ENCODE measurements at regions not wholly inside any gene's neighbourhood (a gene's known extent, or its start where the extent isn't known, plus 50 kb on each side); places are given as distances from the start of the nearest gene placed in this dataset.

- Mint-ChIP-seq H3K36me3 (ENCODE audit: insufficient read depth) (no peaks in the 10 kb centered on the region), H3K4me3 (ENCODE audit: low read depth) (no peak overlapping the region), H3K9me3 (ENCODE audit: low read depth) (peaks cover 65% of the 10 kb centered on the region), H3K4me1 (ENCODE audit: low read depth) (no peaks in the 10 kb centered on the region), H3K27me3 (no peaks in the 10 kb centered on the region), H3K27ac (no peak overlapping the region)
- no peak for DNase-seq (ENCODE audit: low spot score, unreplicated experiment)
- no peak for TF ChIP-seq CTCF (IDR thresholded peaks at IDR 0.05; ENCODE audit: unreplicated experiment)
Measured at GRCh38 chr14:106276326-106277267, 750.2 kb downstream of the TMEM121 start.

GRCh38 chr14:106277503-106277902 is 751.1 kb downstream of the TMEM121 start:
- H3K4me3 Mint-ChIP-seq (ENCODE audit: low read depth) = no peak overlapping the region
- DNase-seq (ENCODE audit: low spot score, unreplicated experiment) = no peak
- H3K27ac Mint-ChIP-seq = no peak overlapping the region
- no peaks in the 10 kb centered on the region for H3K36me3 Mint-ChIP-seq (ENCODE audit: insufficient read depth)
- no peaks in the 10 kb centered on the region for H3K4me1 Mint-ChIP-seq (ENCODE audit: low read depth)
- H3K9me3 Mint-ChIP-seq (ENCODE audit: low read depth) = peaks cover 65% of the 10 kb centered on the region
- no peaks in the 10 kb centered on the region for H3K27me3 Mint-ChIP-seq
- no peak for TF ChIP-seq CTCF (IDR thresholded peaks at IDR 0.05; ENCODE audit: unreplicated experiment)

GRCh38 chr14:106280876-106281275 is 754.5 kb downstream of the TMEM121 start:
- Mint-ChIP-seq H3K9me3 (ENCODE audit: low read depth) (peaks cover 72% of the 10 kb centered on the region), H3K36me3 (ENCODE audit: insufficient read depth) (peaks cover 2% of the 10 kb centered on the region), H3K27ac (no peak overlapping the region), H3K4me1 (ENCODE audit: low read depth) (no peaks in the 10 kb centered on the region), H3K4me3 (ENCODE audit: low read depth) (no peak overlapping the region), H3K27me3 (no peaks in the 10 kb centered on the region)
- no peak for TF ChIP-seq CTCF (IDR thresholded peaks at IDR 0.05; ENCODE audit: unreplicated experiment)
- DNase-seq (ENCODE audit: low spot score, unreplicated experiment) = no peak

- peaks cover 4% of the 10 kb centered on the region for H3K36me3 Mint-ChIP-seq (ENCODE audit: insufficient read depth)
- H3K27me3 Mint-ChIP-seq = no peaks in the 10 kb centered on the region
- no peak for DNase-seq (ENCODE audit: low spot score, unreplicated experiment)
- no peak overlapping the region for H3K4me3 Mint-ChIP-seq (ENCODE audit: low read depth)
- no peaks in the 10 kb centered on the region for H3K4me1 Mint-ChIP-seq (ENCODE audit: low read depth)
- no peak for TF ChIP-seq CTCF (IDR thresholded peaks at IDR 0.05; ENCODE audit: unreplicated experiment)
- peaks cover 54% of the 10 kb centered on the region for H3K9me3 Mint-ChIP-seq (ENCODE audit: low read depth)
- H3K27ac Mint-ChIP-seq = no peak overlapping the region
Measured at GRCh38 chr14:106286697-106287290, 760.4 kb downstream of the TMEM121 start.

- Mint-ChIP-seq H3K4me3 (ENCODE audit: low read depth) (no peak overlapping the region), H3K9me3 (ENCODE audit: low read depth) (peaks cover 50% of the 10 kb centered on the region), H3K27ac (no peak overlapping the region), H3K27me3 (no peaks in the 10 kb centered on the region), H3K36me3 (ENCODE audit: insufficient read depth) (peaks cover 4% of the 10 kb centered on the region), H3K4me1 (ENCODE audit: low read depth) (no peaks in the 10 kb centered on the region)
- no peak for DNase-seq (ENCODE audit: low spot score, unreplicated experiment)
- no peak for TF ChIP-seq CTCF (IDR thresholded peaks at IDR 0.05; ENCODE audit: unreplicated experiment)
Measured at GRCh38 chr14:106287506-106287905, 761.1 kb downstream of the TMEM121 start.

Data from progenitor cell of endocrine pancreas (in vitro differentiated cells).